HCEC 1CT (cell line): ENCODE measurements at regions not wholly inside any gene's neighbourhood (a gene's known extent, or its start where the extent isn't known, plus 50 kb on each side); places are given as distances from the start of the nearest gene placed in this dataset.

Experiments
- DNase-seq: peaks from one replicate; pipeline ENCODE4 v3.0.0-alpha.2; 2017

DNA sequence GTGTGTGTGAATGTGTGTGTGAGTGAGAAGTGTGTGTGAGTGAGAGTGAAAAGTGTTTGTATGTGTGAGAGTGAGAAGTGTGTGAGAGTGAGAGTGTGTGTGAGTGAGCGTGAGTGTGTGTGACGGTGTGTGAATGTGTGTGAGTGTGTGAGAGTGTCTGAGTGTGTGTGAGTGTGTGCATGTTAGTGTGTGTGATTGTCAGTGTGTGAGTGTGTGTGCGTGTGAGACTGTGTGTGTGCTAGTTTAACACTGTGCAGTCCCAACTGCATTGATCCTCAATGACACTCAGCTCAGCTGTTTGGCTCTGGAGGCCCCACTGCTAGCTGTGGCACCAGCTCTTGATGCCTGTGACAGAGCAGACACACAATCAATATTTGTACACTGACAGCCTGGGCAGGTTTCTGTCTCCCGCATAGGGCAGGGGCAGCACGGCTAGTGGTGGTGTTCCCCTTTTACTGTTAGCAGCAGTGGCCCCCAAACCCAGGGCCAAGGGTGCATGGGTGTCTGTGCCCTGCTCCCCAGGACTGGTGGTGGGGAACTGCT, 135.0 kb downstream of the INHBB start:
- no peak for DNase-seq

DNA sequence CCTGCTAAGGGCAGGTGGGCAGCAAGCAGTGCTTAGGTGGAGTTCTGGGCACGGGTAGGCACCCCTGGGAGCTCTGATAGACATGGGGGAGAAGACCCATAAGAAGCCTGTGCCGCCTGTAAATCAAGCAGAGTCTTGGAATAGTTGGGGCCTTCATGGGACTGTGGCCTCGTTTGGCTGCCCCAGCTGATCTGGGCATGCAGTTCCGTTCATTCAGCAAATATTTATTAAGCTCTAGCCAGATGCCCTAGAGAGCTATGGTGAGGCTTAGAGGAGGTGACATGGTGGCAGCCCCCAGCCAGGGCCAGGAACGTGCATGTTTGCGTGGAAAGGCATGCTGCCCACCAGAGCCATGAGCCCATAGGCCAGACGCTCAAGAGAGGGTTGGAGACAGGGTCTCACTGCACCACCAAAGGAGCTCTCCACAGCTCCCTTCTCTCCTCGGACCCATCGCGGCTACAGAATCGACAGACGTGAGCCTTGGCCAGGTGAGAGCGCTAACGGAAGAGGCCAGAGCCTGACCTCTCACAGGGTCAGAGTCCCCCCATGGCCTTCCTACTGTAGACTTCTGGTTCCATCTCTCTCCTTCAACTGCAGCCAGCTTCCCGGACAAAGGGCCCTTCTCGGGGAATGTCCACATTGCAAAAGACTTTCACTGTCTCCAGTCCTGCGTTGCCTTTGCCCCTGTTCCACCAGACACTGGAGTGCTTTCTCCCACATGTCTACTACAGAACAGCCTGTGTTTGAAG, 135.7 kb downstream of the INHBB start:
- no peak for DNase-seq

DNA sequence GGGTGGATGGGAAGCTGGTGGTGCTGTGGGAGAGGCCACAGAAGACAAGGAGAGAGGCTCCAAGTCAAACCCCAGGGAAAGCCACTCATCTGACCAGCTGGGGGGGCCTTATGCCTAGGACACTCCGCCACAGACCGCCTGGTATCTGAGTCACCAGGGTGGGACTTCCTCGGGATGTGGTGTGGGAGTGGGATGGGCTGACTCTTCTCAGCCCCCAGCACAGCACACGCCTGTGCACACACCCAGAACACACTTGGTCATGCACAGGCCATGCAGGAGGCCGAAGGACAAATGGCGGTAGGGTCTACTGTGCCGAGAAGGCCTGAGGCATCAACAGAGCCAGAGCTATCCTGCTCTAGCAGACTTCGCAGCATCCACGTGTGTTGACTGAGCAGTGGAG, 136.4 kb downstream of the INHBB start:
- no peak for DNase-seq

DNA sequence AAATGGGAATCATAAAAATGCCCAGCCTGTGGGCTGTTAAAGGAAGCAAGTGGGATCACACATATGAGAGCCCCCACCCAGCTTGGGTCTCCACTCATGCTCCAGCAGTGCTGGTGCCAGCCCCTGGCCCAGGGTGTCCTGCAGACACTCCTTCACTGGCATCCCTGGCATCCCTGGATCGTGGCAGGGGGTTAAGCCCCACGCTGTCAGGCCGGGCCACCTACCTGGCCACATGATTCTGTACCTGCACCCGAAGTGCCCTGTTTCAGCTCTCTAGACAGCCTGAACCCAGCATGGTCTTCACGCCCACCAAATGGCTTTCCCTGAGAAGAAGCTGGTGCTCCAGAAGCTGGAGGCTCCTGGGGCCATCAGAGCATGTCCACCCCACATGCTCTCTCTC, 137.4 kb downstream of the INHBB start:
- no peak for DNase-seq

DNA sequence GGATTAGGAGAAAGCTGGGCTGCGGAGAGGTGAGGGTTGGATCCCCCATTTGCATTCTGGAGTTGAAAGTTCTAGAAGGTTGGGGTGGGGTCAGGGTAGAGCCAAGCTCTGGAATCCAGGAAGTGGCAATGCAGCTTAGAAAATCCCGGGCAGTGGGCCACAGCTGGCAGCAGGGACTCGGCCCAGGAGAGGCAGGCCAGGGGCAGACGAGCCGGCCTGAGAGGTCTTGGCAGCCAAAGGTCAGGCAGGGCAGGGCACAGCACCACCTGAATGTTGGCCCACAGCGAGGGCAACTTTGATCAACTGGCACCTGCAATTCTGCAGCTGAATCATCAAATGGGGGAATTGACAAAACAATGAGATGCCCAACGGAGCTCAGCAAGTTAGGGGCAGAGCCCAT, 139.2 kb downstream of the INHBB start:
- DNase-seq, result no peak

DNA sequence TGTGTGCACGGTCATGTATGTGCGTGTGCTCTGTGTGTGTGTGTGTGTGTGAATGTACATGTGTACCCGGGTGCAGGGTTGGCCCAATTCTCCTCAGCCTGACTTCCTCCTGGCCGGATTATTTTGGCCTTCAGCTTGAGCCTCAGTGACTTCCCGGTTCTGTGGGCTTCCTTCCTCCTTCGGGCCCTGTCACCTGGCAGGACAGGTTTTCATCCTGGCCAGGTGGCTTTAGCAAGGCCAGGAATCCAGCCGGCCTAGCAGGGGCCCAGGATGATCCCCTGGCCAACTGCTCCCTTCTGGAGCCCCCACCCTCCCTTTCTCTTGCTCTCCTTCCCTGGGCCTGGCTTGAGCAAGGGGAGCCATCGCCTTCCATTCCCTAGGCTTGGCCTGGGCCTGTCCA, 140.5 kb downstream of the INHBB start:
- DNase-seq, result no peak

DNA sequence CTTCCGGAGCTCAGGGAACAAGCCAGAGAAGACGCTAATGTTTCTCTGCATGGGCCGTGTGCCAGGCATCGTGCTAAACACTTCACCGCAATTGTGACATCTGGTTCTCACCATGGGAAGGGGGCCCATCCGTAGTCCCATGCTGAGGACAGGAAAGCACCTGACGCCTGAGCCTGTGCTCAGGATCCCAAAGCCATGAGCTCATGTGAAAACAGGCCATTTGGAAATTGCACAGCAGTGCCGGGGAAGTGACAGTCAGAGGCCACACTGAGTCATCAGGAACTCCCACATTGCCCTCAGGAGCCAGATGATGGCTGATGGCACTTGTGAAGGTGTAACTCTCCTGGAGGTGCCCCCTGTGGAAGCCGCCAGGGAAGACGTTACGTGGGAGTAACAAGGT, 141.0 kb downstream of the INHBB start:
- DNase-seq, result no peak

DNA sequence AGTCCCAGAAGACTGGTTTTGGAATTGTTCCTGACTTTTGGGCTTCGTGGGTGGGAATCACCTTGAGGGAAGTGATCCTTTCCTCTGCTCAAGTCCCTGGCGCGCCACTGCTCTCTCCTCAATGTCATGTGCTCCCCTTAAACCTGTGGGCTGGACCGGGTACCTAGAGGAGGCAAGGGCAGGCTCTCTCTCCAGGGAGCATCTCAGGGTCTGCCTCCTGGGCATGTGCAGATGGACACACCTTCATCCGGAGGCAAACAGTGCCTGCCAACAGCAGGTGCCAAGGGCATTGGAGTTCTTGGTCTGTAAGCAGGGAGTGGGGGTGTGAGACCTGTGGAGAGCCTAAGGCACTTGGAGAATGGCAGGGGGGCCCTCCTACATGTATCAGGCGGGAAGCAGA, 142.6 kb downstream of the INHBB start:
- no peak for DNase-seq

DNA sequence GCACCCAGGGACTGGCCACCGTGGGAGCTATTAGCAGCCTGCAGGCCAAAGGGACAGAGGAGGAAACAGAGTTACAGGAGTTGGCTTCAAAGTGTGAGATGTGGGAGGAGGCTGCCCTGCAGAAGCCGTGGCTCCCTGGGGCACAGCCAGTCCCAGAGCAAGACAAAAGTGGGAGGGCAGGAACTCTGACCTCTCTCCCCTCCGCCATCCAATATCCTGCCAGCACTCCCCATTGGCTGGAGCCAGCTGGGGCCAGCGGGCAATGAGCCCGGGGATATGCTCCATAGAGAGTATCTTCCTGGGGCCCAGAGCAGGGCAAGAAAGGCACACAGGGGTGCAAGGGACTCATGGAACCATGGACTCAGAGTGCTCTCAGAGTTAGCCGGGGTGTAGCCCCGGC, 143.1 kb downstream of the INHBB start:
- no peak for DNase-seq

DNA sequence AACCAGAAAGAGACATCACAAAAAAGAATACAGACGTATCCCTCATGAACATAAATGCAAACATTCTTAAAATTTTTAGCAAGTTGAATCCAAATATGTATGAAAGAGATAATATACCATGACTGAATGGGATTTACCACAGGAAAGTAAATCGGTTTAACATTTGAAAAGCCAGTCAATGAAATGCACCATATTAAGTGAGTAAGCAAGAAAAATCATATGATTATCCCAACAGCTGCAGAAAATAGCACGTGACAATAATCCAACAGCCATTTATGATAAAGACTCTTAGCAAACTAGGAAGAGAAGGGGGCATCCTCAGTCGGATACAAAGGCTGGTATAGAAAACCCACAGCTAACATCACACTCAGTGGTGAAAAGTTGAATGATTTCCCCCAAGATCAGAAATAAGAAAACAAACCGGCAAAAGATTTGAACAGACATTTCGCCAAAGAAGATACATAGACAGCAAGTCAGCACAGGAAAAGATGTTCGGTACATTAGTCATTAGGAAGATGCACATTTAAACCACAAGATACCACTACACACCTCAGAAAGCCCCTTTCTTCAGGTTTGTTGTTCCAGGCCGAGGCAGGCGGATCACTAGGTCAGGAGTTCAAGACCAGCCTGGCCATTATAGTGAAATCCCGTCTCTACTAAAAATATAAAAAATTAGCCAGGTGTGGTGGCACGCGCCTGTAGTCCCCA, 144.3 kb downstream of the INHBB start:
- no peak for DNase-seq

DNA sequence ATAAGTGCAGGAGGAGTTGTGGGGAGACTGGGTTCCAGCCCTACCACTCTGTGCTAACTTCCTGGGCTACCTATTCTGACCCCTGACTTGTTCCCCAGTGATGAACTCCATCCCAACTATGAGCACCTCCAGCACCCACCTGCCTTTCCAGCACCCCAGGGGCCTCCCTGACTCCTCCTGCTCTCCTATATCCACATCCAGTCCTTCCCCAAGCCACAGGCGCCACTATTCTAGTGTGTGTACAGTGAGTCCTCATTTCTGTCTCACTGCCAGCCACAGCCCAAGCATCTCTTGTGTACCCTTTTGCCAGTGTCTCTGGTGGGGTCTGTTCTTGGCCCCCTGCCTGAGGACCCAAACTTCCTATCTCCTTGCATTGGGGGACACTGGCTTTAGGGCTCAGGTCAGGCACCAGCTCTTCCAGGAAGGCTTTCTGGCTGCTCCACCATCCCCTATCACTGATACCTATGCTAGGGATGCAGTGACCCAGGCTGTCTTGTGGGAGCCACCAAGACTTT, 145.2 kb downstream of the INHBB start:
- no peak for DNase-seq

DNA sequence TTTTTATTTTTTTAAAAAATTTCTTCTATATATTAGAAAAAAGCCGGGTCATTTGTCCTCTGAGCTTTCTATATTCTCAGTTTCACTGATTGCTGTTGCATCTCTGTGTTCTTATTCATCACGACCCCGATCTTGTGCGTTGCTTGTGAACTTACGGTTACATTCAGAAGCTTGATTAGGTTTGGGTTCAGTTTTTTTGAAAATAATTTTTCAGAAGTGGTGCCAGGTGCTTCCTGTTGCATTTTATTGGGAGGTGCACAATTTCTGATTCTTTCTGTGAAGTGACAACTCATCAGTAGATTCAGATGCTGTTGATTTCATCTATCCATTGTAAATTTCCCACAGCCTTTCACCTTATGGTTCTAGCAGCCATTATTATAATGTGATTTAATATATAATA, 147.3 kb downstream of the INHBB start:
- no peak for DNase-seq

DNA sequence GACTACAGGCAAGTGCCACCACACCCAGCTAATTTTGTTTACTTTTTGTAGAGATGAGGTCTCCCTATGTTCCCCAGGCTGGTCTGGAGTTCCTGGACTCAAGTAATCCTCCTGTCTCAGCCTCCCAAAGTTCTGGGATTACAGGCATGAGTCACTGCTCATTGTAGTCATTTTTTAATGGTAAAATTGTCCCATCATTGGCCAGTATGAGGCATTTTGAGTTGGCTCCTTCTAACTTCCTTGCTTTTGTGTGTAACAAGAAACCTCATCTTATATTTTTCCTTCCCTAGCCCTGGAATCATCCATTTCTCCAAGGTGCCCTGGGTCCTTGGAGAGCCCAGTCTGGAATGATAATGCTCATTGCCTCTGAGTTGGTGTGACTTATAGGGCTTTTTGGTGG, 148.5 kb downstream of the INHBB start:
- DNase-seq, result no peak

DNA sequence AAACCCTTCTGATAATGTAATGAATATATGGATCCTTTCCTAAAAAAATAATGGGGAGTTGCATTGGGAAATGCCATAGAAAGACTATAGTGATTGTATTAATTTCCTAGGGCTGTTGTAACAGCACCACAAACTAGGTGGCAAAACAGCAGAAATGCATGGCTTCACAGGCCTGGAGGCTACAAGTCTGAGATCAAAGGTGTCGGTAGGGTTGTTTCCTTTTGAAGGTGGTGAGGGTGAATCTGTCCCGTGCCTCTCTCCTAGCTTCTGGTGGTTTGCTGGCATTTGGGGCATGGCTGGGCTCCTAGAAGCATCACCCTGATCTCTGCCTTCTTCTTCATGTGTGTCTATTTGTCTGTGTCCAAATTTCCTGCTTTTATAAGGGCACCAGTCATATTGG, 149.7 kb downstream of the INHBB start:
- DNase-seq, result no peak

DNA sequence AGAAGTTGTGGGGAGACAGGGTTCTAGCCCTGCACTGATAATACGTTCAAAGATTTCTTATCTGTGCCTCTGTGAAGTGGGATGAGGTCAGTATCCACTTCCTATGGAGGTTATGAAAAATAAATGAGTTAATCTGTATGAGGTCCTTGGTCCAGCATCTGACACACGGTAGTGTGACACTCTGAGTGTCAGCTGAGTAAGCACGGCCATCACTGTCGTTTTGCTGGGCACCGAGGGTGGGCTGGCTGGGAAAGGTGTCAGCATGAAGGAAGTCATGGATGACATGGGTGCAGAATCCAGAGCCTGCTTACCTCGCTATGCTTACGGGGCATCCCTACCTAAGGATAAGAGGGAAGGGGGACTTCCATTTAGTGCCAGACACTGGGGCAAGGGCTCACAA, 150.3 kb downstream of the INHBB start:
- no peak for DNase-seq

DNA sequence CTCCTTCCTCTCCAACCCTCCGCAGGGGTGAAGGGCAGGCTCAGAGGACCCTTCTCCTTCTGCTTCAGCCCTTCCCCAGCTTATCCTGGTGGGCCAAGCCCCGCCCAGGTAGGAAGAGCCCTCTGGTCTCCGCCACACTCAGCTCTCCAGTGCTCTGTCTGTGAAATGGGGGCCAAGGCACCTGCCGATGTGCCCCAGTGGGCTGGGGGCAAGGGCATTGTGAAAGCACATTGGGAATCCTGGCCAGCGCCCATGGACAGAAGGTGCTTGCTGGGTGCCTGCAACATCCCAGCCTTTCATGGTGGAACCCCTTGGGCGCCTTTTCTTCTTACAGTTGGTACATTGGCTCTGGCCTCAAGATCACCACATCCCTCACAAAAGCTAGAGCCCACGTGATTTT, 150.8 kb downstream of the INHBB start:
- no peak for DNase-seq

DNA sequence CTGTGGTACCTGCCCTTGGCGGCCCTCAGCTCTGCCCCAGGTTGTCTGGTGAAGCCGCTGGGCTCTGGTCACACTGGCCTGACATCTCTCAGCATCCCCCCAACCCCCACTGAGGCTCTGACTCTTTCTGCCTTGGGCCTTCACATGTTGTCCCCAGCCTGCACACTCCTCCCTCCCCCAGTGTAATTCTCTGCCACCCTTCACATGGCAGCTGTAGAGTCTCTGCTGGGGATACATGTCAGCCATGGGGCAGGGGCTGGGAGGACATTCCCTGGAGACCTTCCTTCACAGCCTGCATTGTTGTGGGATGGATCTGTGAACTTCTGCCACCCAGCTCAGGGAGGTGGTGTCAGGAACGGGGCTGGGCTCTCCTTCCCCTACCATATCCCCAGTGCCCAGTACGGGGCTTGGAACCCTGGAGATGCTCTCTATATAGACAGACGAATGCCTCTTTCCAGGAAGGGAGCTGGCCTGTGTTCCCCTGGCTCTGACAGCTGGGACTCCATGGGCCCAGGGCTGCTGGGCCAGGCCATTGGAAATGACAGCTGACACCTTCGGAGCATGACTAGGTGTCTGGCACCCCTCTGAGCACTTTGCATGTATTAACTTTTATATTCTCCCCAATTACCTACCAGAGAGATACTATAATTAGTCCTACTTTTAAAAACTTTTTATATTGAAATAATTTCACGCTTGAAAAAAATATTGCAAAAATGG, 151.5 kb downstream of the INHBB start:
- no peak for DNase-seq

DNA sequence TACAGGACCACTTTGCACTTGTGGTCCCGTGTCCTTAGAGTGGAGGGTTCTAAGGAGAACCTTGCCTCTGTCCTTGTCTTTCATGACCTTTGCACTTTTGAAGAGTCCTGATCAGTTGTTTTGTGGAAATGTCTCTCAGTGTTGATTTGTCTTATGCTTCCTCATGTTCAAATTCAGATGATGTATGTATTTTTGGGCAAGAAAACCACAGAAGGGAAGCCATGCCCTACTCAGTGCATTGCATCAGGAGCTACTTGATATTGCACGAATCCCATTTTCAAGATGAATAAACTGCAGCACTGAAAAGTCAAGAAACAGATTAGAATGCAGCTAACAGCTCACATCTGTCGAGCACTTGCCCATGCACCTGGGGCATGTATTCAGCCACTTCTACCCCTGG, 152.2 kb downstream of the INHBB start:
- DNase-seq, result no peak

DNA sequence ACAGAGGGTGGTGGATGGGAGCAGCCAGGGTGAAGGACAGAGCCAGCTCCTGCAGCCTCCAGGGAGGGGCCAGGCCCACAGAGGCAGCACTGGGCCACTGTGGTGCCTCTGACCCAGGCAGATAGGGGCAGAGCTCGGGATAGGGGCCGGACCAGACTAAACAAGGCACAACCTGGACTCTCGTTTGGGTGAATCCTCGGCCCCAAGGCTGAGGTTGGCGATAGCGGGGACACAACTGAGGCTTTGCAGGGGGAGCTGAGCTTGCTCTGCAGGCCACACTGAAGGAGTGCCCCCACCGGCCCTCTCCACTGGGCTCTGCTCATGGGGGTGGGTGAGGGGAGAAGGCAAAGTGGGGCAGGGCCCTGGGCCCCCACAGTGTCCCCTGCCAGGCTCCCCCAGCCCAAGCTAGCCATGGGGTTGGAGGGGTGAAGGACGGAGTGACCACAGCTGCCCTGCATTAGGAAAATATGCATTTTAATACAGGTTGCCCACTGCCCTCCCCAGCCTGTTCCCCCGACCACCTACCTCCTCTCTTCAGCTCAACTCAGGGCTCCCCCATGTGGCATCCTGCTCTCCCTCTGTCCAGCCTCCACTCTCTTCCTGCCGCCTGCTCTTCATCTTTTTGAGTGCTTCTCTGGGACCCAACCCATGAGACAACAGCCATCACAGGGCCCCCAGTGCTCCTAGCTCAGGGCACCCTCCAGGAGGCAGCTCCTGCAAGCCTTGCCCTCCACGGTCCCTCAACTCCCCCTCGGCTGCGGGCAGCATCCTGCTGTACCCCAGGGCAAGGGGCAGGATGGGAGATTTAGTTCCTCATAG, 152.8 kb downstream of the INHBB start:
- DNase-seq, result no peak

DNA sequence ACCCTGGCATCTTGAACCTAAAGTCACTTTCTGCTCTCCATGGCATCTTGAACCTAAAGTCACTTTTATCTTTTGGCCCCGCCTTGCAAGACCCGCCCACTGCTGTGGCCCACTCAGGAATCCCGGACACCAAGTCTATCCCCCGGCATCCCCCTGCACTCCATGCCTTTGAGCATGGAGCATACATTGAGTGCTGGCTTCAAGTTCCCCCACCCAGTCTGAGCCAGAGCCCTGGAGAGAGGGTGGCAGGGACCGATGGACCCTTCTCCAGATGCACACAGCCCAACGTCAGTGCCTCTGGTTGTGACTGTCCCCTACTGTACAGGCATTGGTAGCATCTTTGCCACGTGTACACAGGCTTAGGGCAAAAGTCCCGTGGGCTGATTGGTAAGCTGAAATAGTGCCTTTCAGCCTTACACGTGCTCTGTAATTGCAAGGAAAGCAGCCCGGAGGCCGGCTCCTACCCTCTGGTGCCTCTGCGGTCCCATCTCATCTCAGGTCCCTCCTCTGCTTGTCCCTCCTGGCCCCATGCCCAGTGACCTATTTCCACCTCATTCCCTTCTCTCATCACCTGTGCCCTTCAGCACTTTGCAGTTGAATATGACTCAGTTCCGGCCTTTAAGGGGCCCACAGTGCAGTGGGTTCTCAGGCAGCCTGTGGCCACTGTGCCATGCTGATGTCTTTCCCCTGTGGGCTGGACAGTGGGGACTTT, 154.0 kb downstream of the INHBB start:
- DNase-seq, result no peak

DNA sequence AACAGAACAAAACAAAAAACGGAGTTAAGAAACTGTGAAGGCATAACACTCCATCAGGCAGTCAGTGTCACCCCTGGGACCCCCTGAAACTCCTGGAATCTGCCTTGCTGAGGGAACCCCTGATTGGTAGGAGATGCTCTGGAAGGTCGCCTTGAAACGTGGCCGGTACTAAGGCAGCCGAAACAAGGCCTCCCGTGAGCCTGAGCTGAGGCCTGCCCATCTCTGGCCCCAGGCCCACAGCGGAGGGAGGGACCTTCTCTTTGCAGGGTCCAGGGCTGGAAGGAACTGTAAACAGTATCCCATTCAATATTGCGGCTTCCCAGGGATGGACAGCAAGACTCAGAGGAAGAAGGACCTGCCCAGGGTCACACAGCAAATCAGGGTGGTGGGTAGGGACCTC, 155.7 kb downstream of the INHBB start:
- DNase-seq, result no peak

DNA sequence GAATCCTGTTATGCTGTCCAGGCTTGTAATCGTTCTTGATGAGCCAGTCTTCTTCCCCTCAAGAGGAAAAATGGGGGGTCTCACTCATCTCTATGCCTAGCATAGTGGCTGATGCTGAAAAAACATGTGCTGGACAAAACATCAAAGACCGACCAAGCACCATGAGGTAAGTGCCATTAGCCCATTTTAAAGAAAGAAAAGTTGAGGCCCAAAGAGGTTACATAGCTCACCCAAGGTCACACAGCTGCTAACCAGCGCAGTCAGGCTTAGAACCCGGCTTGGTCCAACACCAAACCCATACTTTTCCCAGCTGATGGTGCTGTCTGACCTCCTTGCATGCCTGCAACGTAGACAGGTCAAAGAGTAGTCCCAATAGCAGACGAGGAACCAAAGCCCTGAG, 156.4 kb downstream of the INHBB start:
- no peak for DNase-seq
